Upper lobe of left lung (tissue), 4 donors: ENCODE measurements at regions not wholly inside any gene's neighbourhood (a gene's known extent, or its start where the extent isn't known, plus 50 kb on each side); places are given as distances from the start of the nearest gene placed in this dataset.

ENCODE experiments used
- CTCF ChIP-seq, 6 experiments: fragments of 450-650 bp in 4 of 6; fragments of 200-600 bp in 2 of 6; sonication (generic) in 2 of 6; IDR thresholded peaks; one replicate each; pipeline ENCODE4 v1.5.1; 2016 to 2019; ENCODE audit warnings: antibody characterized with exemption in 6 of 6
- EP300 ChIP-seq, 4 donors: sonication (generic); formaldehyde crosslinking; IDR thresholded peaks; one replicate each; pipeline ENCODE4 v1.5.1; 2017; ENCODE audit warnings: antibody characterized with exemption in 4 of 4, control low read depth in 2 of 4
- POLR2A ChIP-seq, 4 donors: fragments of 450-650 bp; IDR thresholded peaks; one replicate each; pipeline ENCODE4 v1.5.1; 2016 to 2017; ENCODE audit warnings: antibody characterized with exemption in 4 of 4, mild to moderate bottlenecking in 2 of 4

- TF ChIP-seq POLR2A (IDR thresholded peaks at IDR 0.05) (no peak), CTCF (IDR thresholded peaks at IDR 0.05) (no peak), EP300 (IDR thresholded peaks at IDR 0.05) (no peak)
Observed at GRCh38 chr10:30254926-30255325, 94.2 kb downstream of the MTPAP start.
